Adipocyte (in vitro differentiated cells): ENCODE measurements at regions not wholly inside any gene's neighbourhood (a gene's known extent, or its start where the extent isn't known, plus 50 kb on each side); places are given as distances from the start of the nearest gene placed in this dataset.
"Not testable (repeated sequence)": the region's sequence is repeated elsewhere in the genome, so short reads cannot be mapped to it uniquely, and the experiment has no call there.

Experiments used
- DNase-seq: peaks from one replicate; pipeline ENCODE4 v3.0.0-alpha.2; 2015; ENCODE audit warnings: low read depth
- H3K27me3 ChIP-seq: replicated peaks from 2 replicates; pipeline ENCODE4 v1.7.0; 2013; ENCODE audit warnings: mild to moderate bottlenecking, low read length, moderate library complexity; ENCODE audit not compliant: control insufficient read depth, insufficient read depth
- H3K36me3 ChIP-seq: 2 replicates; pipeline ENCODE4 v1.7.0; 2013; ENCODE audit warnings: low read length, mild to moderate bottlenecking, moderate library complexity; ENCODE audit not compliant: control insufficient read depth, insufficient read depth, severe bottlenecking
- H3K4me1 ChIP-seq: 2 replicates; pipeline ENCODE4 v1.7.0; 2013; ENCODE audit warnings: mild to moderate bottlenecking, low read length, moderate library complexity; ENCODE audit not compliant: control insufficient read depth, insufficient read depth
- H3K4me3 ChIP-seq: 2 replicates; pipeline ENCODE4 v1.7.0; 2013; ENCODE audit warnings: mild to moderate bottlenecking, low read length, moderate library complexity
- H3K9ac ChIP-seq: 2 replicates; pipeline ENCODE4 v1.7.0; 2013; ENCODE audit warnings: mild to moderate bottlenecking, low read length, moderate library complexity
- H3K9me3 ChIP-seq: 2 replicates; pipeline ENCODE4 v1.7.0; 2013; ENCODE audit warnings: mild to moderate bottlenecking, low read length, moderate library complexity; ENCODE audit not compliant: control insufficient read depth

DNA sequence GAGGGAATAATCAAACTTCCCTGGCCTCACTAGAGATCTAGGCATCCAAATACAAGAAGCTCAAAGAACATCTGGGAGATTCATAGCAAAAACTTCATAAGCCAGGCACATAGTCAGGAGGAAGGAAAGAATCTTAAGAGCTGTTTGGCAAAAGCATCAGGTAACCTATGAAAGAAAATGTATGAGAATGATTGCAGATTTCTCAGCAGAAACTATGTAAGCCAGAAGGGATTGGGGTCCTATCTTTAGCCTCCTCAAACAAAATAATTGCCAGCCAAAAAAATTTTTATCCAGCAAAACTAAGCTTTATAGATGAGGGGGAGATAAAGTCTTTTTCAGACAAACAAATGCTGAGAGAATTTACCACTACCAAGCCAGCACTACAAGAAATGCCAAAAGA is 1036.3 kb downstream of the TBL1XR1 start:
- DNase-seq, result no peak
- Histone ChIP-seq H3K4me1 (no peaks in the 10 kb centered on the region), H3K9ac (no peak overlapping the region), H3K27me3 (no peaks in the 10 kb centered on the region), H3K9me3 (no peaks in the 10 kb centered on the region), H3K4me3 (no peak overlapping the region), H3K36me3 (no peaks in the 10 kb centered on the region)

- H3K9ac ChIP-seq, result no peak overlapping the region
- no peak for DNase-seq
- H3K4me3 ChIP-seq, result no peak overlapping the region
Measured at GRCh38 chr3:176159796-176160195, 1037.5 kb downstream of the TBL1XR1 start.

GRCh38 chr3:176155012-176155411 is 1042.3 kb downstream of the TBL1XR1 start:
- no peak for DNase-seq
- Histone ChIP-seq H3K27me3 (no peaks in the 10 kb centered on the region), H3K4me1 (no peaks in the 10 kb centered on the region), H3K36me3 (no peaks in the 10 kb centered on the region), H3K4me3 (no peak overlapping the region), H3K9me3 (no peaks in the 10 kb centered on the region), H3K9ac (no peak overlapping the region)

More at GRCh38 chr3:176159796-176160195, 1037.5 kb downstream of the TBL1XR1 start:
- no peaks in the 10 kb centered on the region for H3K4me1 ChIP-seq
- no peaks in the 10 kb centered on the region for H3K9me3 ChIP-seq
- H3K27me3 ChIP-seq, result no peaks in the 10 kb centered on the region
- H3K36me3 ChIP-seq, result no peaks in the 10 kb centered on the region

- Histone ChIP-seq H3K9ac (no peak overlapping the region), H3K4me3 (no peak overlapping the region), H3K9me3 (no peaks in the 10 kb centered on the region), H3K27me3 (no peaks in the 10 kb centered on the region), H3K36me3 (no peaks in the 10 kb centered on the region), H3K4me1 (no peaks in the 10 kb centered on the region)
- no peak for DNase-seq
Measured at GRCh38 chr3:176149567-176149966, 1047.7 kb downstream of the TBL1XR1 start.

DNA sequence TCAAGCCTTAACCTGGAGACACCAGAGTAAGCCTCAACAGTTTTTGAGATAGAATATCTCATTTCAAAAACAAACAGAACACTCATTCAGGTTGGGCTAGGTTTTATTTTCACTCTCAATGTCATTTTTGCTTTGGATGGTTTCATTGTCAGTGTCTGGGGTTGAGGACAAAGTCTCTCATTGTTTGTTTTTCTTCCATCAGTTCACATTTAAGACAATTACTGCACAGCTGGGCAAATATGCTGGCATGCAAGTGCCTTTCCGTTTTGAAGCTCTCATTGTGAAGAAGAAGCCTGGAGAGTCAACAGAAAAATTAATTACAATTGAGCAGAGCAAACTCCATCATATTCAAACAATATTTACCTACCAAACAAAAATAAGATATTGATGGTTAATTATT is 1050.0 kb downstream of the TBL1XR1 start:
- Histone ChIP-seq H3K4me1 (no peaks in the 10 kb centered on the region), H3K27me3 (no peaks in the 10 kb centered on the region), H3K4me3 (no peak overlapping the region), H3K36me3 (no peaks in the 10 kb centered on the region), H3K9me3 (no peaks in the 10 kb centered on the region), H3K9ac (no peak overlapping the region)
- no peak for DNase-seq

GRCh38 chr3:176141837-176142236 is 1055.4 kb downstream of the TBL1XR1 start:
- H3K9ac ChIP-seq, result no peak overlapping the region
- no peaks in the 10 kb centered on the region for H3K4me1 ChIP-seq
- H3K4me3 ChIP-seq, result no peak overlapping the region
- H3K27me3 ChIP-seq, result no peaks in the 10 kb centered on the region
- H3K9me3 ChIP-seq, result peaks cover 6% of the 10 kb centered on the region
- DNase-seq, result no peak
- H3K36me3 ChIP-seq, result no peaks in the 10 kb centered on the region

DNA sequence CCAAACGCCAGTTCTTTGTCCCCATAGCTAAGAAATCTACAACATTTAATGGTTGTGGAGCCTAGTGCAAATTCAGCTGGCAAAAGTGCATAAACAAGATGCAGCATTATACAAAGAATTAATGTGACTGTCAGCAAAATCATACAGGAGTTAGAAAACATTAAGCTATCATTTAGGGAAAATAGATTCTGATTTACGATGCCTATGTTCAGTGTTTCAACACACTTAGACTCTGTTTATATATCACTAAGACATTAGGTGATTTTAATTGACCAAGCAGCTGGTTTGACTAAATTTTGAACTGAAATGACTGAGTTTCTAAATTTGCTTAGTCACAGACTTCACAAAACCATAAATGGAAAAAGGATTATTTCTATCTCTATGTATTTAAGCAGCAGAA is 1076.8 kb downstream of the TBL1XR1 start:
- Histone ChIP-seq H3K4me1 (no peaks in the 10 kb centered on the region), H3K4me3 (no peak overlapping the region), H3K27me3 (no peaks in the 10 kb centered on the region), H3K9ac (no peak overlapping the region), H3K36me3 (no peaks in the 10 kb centered on the region), H3K9me3 (peaks cover 7% of the 10 kb centered on the region)
- peak; percentile 15 for DNase-seq

GRCh38 chr3:176119826-176120225 is 1077.5 kb downstream of the TBL1XR1 start:
- Histone ChIP-seq H3K4me1 (no peaks in the 10 kb centered on the region), H3K36me3 (no peaks in the 10 kb centered on the region)

GRCh38 chr3:176106380-176106779 is 1090.9 kb downstream of the TBL1XR1 start:
- H3K36me3 ChIP-seq, result no peaks in the 10 kb centered on the region
- no peaks in the 10 kb centered on the region for H3K4me1 ChIP-seq
- no peak overlapping the region for H3K9ac ChIP-seq
- no peak overlapping the region for H3K4me3 ChIP-seq
- H3K27me3 ChIP-seq, result no peaks in the 10 kb centered on the region
- peak; percentile 20 for DNase-seq
- H3K9me3 ChIP-seq, result peaks cover 3% of the 10 kb centered on the region

More at GRCh38 chr3:176119826-176120225, 1077.5 kb downstream of the TBL1XR1 start:
- Histone ChIP-seq H3K4me3 (no peak overlapping the region), H3K27me3 (no peaks in the 10 kb centered on the region), H3K9ac (no peak overlapping the region), H3K9me3 (peaks cover 7% of the 10 kb centered on the region)
- no peak for DNase-seq

DNA sequence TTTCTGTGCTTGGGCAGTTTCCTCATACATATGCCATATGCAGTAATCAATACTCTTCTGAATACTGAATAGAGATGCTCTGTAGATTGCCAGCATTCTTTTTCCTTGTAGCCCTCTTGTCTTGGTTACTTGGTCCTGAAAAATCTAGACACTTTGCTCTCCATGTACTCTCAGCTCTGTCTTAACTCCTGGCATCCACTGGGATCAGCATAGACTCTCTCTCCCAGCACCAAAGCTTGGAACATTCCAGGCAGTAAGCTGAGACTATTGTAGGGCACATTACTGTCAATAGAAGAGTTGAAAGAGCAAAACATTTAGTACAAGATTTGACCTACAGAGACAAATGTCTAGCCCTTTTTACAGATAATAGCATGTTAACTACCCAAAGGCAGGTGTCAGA is 1100.3 kb downstream of the TBL1XR1 start:
- H3K4me1 ChIP-seq, result no peaks in the 10 kb centered on the region
- no peaks in the 10 kb centered on the region for H3K27me3 ChIP-seq
- DNase-seq, result no peak
- H3K4me3 ChIP-seq, result no peak overlapping the region
- no peak overlapping the region for H3K9ac ChIP-seq
- H3K9me3 ChIP-seq, result no peaks in the 10 kb centered on the region
- no peaks in the 10 kb centered on the region for H3K36me3 ChIP-seq

DNA sequence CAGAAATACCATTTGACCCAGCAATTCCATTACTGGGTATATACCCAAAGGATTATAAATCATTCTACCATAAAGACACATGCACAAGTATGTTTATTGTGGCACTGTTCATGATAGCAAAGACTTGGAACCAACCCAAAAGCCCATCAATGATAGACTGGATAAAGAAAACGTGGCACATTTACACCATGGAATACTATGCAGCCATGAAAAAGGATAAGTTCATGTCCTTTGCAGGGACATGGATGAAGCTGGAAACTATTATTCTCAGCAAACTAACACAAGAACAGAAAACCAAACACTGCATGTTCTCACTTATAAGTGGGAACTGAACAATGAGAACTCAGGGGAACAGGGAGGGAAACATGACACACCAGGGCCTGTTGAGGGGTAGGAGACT is 1103.4 kb downstream of the TBL1XR1 start:
- not testable (repeated sequence) for H3K36me3 ChIP-seq, H3K4me1 ChIP-seq, H3K9ac ChIP-seq, H3K9me3 ChIP-seq, DNase-seq, H3K4me3 ChIP-seq, H3K27me3 ChIP-seq

DNA sequence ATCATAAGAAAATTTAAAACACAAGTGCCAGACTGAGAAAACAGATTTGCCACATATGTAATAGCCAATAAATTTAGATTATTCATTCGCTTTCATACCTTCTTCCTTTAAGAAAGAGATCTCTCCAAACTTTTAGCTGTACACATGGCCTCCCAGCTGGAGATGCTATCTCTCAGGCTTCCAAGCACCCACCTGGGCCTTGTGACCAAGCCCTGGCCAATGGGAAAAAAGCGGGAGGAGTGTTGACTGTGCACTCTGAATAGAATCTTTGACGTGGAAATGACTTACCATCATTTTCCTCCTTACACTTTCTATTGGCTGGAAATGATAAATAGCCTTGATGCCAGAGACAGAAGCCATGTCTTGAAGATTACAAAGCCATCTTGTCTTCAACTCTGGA is 1106.6 kb downstream of the TBL1XR1 start:
- peaks cover 10% of the 10 kb centered on the region for H3K9me3 ChIP-seq
- DNase-seq, result no peak
- H3K4me1 ChIP-seq, result no peaks in the 10 kb centered on the region
- no peak overlapping the region for H3K4me3 ChIP-seq
- no peak overlapping the region for H3K9ac ChIP-seq
- H3K27me3 ChIP-seq, result no peaks in the 10 kb centered on the region
- no peaks in the 10 kb centered on the region for H3K36me3 ChIP-seq
